Fibroblast of skin of left quadriceps (primary cell): ENCODE measurements at regions not wholly inside any gene's neighbourhood (a gene's known extent, or its start where the extent isn't known, plus 50 kb on each side); places are given as distances from the start of the nearest gene placed in this dataset.
"Not testable (repeated sequence)": the region's sequence is repeated elsewhere in the genome, so short reads cannot be mapped to it uniquely, and the experiment has no call there.

Experiments
- DNase-seq, 2 experiments: peaks; one replicate each; pipeline ENCODE4 v3.0.0-alpha.2; 2013; ENCODE audit warnings: low read depth in 2 of 2

DNA sequence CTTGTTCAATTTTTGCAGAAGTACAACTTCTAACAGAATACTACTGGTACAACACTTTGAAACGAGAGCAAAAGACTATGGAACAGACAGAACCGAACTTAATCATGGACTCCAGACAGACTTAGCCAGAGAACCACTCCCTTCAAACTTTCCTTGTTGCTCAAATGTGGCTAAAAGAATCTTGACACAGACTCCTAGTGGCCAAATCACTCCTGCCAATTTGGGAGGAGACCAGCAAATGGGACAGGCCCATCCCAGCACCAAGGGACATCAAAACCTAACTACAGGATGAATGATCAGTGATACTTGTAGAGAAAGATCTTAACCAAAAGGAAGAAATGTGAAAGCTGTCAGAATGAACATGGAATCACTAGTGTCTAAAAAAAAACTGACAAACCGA lies 154.0 kb downstream of the MATN1 start:
- no peak for DNase-seq

GRCh38 chr1:30562559-30562958 lies 160.8 kb downstream of the MATN1 start:
- no peak for DNase-seq

DNA sequence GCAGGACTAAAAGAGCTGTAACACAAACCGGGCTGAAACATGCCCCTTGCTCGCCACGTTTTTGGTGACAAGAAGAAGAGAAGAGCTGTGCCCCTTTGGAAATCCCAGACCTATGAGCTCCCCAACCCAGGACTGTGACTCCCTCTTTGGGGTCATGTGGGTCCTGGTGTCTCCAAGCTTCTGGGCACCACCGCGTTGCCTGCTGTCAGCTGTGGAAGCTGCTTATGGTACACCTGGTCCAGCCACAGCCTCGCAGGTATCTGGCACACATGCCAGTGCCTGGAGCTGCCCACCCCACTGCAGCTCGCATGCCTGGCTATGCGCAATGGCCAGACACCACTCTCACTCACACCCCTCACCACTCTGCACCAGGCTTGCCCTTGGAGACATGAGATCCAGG lies 171.8 kb downstream of the MATN1 start:
- no peak for DNase-seq

- DNase-seq = no peak
Measured at GRCh38 chr1:30550365-30551220, 172.8 kb downstream of the MATN1 start.

DNA sequence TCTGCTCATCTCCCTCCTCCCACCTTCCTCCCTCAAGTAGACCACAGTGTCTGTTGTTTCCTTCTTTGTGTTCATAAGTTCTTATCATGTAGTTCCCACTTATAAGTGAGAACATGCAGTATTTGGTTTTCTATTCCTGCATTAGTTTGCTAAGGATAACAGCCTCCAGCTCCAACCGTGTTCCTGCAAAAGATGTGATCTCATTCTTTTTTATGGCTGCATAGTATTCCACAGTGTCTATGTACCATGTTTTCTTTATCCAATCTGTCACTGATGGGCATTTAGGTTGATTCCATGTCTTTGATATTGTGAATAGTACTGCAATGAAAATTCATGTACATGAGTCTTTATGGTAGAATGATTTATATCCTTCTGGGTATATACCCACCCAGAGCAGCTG lies 173.5 kb downstream of the MATN1 start:
- not testable (repeated sequence) for DNase-seq

DNA sequence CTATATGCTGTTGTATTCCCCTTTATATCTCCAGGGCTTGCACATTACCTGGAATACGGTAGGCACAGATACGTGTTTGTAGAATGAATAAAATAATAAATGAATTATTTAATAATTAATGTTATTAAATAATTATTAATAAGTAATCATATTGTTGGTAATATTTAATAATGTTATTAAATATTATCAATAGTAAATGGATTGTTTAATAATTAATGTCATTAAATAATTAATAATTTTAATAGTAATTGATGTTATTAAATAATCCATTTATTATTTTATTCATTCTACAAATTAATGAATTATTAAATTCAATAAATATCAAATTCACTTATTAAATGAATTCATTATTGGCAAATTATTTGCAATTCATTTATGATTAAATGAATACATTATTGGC lies 175.1 kb downstream of the MATN1 start:
- no peak for DNase-seq

- DNase-seq = not testable (repeated sequence)
Measured at GRCh38 chr1:30547326-30547725, 176.1 kb downstream of the MATN1 start.

GRCh38 chr1:30545365-30545764 lies 178.0 kb downstream of the MATN1 start:
- DNase-seq = no peak

DNA sequence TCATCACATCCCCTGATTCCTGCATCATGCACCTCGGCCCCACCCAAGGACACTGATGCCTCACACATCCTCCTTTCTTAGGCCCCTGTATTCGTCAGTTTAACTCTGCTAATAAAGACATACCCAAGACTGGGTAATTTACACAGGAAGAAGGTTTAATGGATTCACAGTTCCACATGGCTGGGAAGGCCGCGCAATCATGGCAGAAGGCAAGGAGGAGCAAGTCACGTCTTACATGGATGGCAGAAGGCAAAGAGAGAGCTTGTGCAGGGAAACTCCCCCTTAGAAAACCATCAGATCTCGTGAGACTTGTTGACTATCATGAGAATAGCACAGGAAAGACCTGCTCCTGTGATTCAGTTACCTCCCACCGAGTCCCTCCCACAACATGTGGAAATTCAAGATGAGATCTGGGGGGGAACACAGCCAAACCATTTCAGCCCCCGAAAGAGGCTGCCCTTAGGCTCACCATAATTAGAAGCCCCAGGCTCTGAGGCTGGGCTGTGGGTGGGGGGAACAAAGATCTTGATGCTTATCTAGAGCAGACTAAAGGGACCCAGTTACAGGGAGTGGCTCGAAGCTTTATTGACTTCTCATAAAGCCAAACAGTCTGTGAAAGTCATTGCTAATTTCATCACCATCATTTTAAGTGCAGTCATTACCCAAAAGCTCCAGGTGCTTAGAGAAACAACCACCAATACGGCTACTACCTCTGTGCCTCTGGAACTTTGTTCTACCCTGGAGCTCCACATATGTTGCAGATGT lies 181.5 kb downstream of the MATN1 start:
- no peak for DNase-seq

GRCh38 chr1:30540611-30541192 lies 182.7 kb downstream of the MATN1 start:
- DNase-seq = no peak

GRCh38 chr1:30539884-30540283 lies 183.5 kb downstream of the MATN1 start:
- no peak for DNase-seq

- DNase-seq = no peak
Measured at GRCh38 chr1:30538993-30539867, 184.2 kb downstream of the MATN1 start.

DNA sequence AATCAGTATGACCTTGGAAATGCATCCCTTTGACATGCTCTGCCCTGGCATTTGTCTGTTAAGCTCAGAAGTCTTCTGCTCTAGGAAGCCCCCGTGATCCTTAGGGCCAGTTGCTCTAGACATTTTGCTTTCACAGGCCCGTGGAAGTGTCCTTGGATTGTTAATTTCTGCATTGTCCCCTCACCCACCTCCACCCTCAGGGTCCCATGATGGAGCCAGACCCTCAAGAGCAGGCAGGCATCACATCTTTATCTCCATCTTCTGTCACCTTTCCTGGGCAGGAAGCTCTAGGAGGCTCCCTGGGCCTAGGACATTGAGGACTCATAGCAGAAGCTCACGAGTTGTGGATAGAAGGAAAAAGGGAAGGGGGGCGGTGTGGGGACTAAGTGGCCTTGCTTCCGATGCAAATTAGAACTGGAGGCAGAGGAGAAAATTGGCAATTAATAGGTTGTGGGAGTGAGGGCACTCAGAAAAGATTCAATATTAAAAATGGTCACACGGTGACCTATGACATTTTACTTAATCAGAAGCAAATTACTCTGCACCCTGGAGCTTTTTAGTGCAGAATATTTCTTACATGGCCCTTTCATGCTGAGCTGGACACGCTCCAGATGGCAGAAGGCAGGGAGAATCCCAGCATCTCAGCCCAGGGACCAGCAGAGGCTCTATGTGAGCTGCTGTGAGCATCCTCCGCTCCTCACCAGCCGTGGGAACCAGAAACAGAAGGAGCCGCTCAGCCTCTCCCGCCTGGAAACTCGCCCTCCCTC lies 185.0 kb downstream of the MATN1 start:
- DNase-seq = no peak

GRCh38 chr1:30537279-30537678 lies 186.1 kb downstream of the MATN1 start:
- no peak for DNase-seq

DNA sequence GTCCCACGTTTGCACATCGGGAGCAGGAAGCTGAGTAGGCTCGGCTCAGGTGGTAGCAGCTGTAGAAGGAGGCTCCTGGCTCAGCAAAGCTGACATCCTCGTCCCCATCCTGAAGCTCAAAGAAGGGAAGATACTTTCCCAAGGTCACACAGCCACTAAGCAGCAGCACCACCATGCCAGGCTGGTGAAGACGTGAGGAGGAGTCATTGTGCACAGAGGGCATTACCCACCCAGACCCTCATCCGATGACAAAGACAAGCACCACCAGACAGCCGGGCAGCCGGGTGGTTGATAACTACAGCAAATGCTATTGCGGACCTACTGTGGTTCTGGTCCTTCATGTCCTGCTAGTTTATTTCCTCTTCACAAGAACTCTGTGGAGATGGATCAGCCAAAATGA lies 186.9 kb downstream of the MATN1 start:
- DNase-seq = no peak

DNA sequence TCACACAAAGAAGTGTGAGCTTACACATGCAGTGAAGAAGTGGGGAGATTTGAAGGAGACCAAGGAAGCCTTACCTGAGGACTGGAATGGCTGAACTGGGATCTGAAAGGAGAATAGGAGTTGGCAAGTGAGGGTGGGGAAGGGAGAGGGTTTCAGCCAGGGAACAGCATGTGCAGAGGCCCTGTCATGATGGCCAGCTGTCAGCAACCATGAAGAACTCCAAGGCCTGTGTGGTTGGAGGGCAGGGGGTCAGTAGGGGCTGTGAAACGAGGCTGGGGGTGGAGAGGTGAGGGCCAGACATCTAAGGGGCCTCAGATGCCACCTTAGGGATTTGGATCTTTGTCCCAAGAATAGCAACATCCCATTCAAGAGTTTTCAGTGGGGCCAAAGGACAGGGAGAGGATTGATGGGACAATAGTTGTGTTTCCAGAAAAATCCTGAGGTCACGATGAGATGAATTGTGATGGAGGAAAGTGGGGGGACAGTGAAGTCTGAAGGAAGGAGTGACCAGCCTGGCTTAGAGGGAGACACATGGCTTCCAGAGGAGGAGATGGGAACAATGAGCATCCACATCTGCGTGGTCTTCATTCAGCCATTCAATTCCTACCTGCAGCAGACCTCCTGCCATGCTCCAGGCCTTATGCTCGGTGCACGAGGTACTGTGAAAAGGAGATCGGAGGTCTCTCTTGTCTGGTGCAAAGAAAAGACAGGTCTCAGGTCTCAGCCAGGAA lies 187.6 kb downstream of the MATN1 start:
- no peak for DNase-seq

DNA sequence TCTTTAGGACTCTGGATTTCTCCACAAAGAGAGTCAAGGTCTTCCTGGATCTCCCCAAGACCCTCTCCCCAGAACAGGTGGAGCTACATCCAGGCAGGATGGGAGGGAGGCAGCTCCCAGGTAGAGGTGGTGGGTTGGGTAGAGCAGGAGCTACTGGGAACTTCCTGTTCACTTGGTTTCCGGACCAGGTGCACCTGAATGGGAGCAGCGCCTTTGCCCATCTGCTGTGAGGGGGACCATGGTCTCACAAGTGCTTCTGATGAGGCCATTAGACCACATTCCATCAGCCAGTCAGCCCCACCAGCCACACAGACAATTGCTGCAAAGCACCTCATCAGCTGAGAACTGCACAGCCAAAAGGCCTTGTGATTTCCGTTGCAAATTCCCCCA lies 188.8 kb downstream of the MATN1 start:
- DNase-seq = no peak

- DNase-seq = no peak
Measured at GRCh38 chr1:30533796-30534550, 189.4 kb downstream of the MATN1 start.

DNA sequence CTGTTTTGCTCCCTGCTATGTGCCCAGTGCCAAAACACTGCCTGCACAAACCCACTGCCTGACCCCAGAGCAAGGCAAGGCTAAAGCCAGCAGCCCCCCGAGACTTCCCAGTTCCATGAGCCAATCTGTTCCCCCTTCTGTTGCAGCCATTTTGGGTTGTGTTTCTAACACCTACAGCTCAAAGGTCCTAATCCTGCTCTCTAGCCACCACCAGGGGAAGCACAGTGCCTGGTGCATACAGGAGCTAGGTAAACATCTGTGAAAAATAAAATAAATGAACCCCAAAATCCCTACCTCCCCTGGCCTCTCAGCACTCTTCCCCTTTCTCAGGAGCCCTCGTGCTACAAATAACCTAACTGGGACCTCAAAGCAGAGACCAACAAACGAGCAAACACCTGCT lies 190.2 kb downstream of the MATN1 start:
- DNase-seq = no peak

- no peak for DNase-seq
Measured at GRCh38 chr1:30532621-30533020, 190.8 kb downstream of the MATN1 start.
